Stimulated activated naive CD4-positive, alpha-beta T cell treated with Interleukin-2 at 50 U/mL for 16 hours (primary cell): ENCODE measurements at regions not wholly inside any gene's neighbourhood (a gene's known extent, or its start where the extent isn't known, plus 50 kb on each side); places are given as distances from the start of the nearest gene placed in this dataset.
"Not testable (repeated sequence)": the region's sequence is repeated elsewhere in the genome, so short reads cannot be mapped to it uniquely, and the experiment has no call there.

Experiments
- DNase-seq: peaks from one replicate; lab custom pipeline; 2025; lab: John Stamatoyannopoulos, UW

GRCh38 chr7:45407730-45408408 is 166.3 kb upstream of the ADCY1 start:
- DNase-seq, result no peak

- no peak for DNase-seq
Observed at GRCh38 chr7:45408409-45408737, 165.8 kb upstream of the ADCY1 start.

GRCh38 chr7:45410893-45411292 is 163.3 kb upstream of the ADCY1 start:
- no peak for DNase-seq

- no peak for DNase-seq
Observed at GRCh38 chr7:45413419-45413818, 160.7 kb upstream of the ADCY1 start.

GRCh38 chr7:45414226-45414625 is 159.9 kb upstream of the ADCY1 start:
- DNase-seq, result no peak

- no peak for DNase-seq
Observed at GRCh38 chr7:45415265-45415664, 158.9 kb upstream of the ADCY1 start.

- DNase-seq, result no peak
Observed at GRCh38 chr7:45416846-45417245, 157.3 kb upstream of the ADCY1 start.

- DNase-seq, result no peak
Observed at GRCh38 chr7:45417268-45417667, 156.9 kb upstream of the ADCY1 start.

GRCh38 chr7:45417735-45418134 is 156.4 kb upstream of the ADCY1 start:
- DNase-seq, result no peak

- no peak for DNase-seq
Observed at GRCh38 chr7:45420843-45421495, 153.2 kb upstream of the ADCY1 start.

GRCh38 chr7:45421806-45422205 is 152.4 kb upstream of the ADCY1 start:
- no peak for DNase-seq

GRCh38 chr7:45430397-45430796 is 143.8 kb upstream of the ADCY1 start:
- no peak for DNase-seq

GRCh38 chr7:45434167-45434784 is 139.9 kb upstream of the ADCY1 start:
- DNase-seq, result no peak

- no peak for DNase-seq
Observed at GRCh38 chr7:45435131-45435530, 139.0 kb upstream of the ADCY1 start.

GRCh38 chr7:45435846-45436245 is 138.3 kb upstream of the ADCY1 start:
- DNase-seq, result no peak

GRCh38 chr7:45440776-45441175 is 133.4 kb upstream of the ADCY1 start:
- DNase-seq, result not testable (repeated sequence)

GRCh38 chr7:45443263-45443662 is 130.9 kb upstream of the ADCY1 start:
- no peak for DNase-seq

GRCh38 chr7:45446195-45446944 is 127.8 kb upstream of the ADCY1 start:
- DNase-seq, result no peak

- DNase-seq, result no peak
Observed at GRCh38 chr7:45447296-45447695, 126.9 kb upstream of the ADCY1 start.

GRCh38 chr7:45450571-45451204 is 123.5 kb upstream of the ADCY1 start:
- DNase-seq, result no peak

- no peak for DNase-seq
Observed at GRCh38 chr7:45451342-45452035, 122.7 kb upstream of the ADCY1 start.

GRCh38 chr7:45454771-45455170 is 119.4 kb upstream of the ADCY1 start:
- no peak for DNase-seq
